Osteoblast (primary cell): ENCODE measurements at regions not wholly inside any gene's neighbourhood (a gene's known extent, or its start where the extent isn't known, plus 50 kb on each side); places are given as distances from the start of the nearest gene placed in this dataset.

Source experiments
- DNase-seq: peaks from one replicate; pipeline ENCODE4 v3.0.0; 2011; ENCODE audit warnings: low spot score, mixed read lengths; ENCODE audit not compliant: insufficient read length; ENCODE audit errors: missing footprints
- H2AFZ ChIP-seq: 2 replicates; pipeline ENCODE4 v1.6.0; 2011; ENCODE audit warnings: mild to moderate bottlenecking, low read length
- H3K27ac ChIP-seq: 2 replicates; pipeline ENCODE4 v1.5.1; 2011; ENCODE audit warnings: mild to moderate bottlenecking, low read depth, low read length, moderate library complexity
- H3K27me3 ChIP-seq: 2 replicates; pipeline ENCODE4 v1.6.0; 2012; ENCODE audit warnings: mild to moderate bottlenecking, control low read depth, inconsistent platforms, low read length, moderate library complexity; ENCODE audit not compliant: insufficient read depth
- H3K36me3 ChIP-seq: 2 replicates; pipeline ENCODE4 v1.5.1; 2011; ENCODE audit warnings: mild to moderate bottlenecking, low read length, control low read depth, moderate library complexity; ENCODE audit not compliant: insufficient read depth
- H3K4me1 ChIP-seq: 2 replicates; pipeline ENCODE4 v1.5.1; 2011; ENCODE audit warnings: mild to moderate bottlenecking, low read length, control low read depth, moderate library complexity; ENCODE audit not compliant: insufficient read depth
- H3K4me2 ChIP-seq: 2 replicates; pipeline ENCODE4 v1.6.0; 2011; ENCODE audit warnings: mild to moderate bottlenecking, low read length; ENCODE audit not compliant: insufficient read depth
- H3K4me3 ChIP-seq: fragments of 200-600 bp; sonication (generic); 3 replicates; pipeline ENCODE4 v1.5.1; 2012; ENCODE audit warnings: mild to moderate bottlenecking, low read length, inconsistent platforms; ENCODE audit not compliant: insufficient read depth
- H3K79me2 ChIP-seq: 2 replicates; pipeline ENCODE4 v1.6.0; 2012; ENCODE audit warnings: mild to moderate bottlenecking, low read length, control low read depth, inconsistent platforms; ENCODE audit not compliant: insufficient read depth
- H3K9me3 ChIP-seq: 2 replicates; pipeline ENCODE4 v1.5.1; 2011; ENCODE audit warnings: low read depth, low read length, control low read depth
- H4K20me1 ChIP-seq: 2 replicates; pipeline ENCODE4 v1.6.0; 2012; ENCODE audit warnings: mild to moderate bottlenecking, low read length, control low read depth; ENCODE audit not compliant: insufficient read depth
- CTCF ChIP-seq: IDR thresholded peaks from 2 replicates; pipeline ENCODE4 v1.5.1; 2011; ENCODE audit warnings: mild to moderate bottlenecking, low read depth, low read length, moderate library complexity; ENCODE audit errors: extremely low read depth

- no peak overlapping the region for H2AFZ ChIP-seq
- no peaks in the 10 kb centered on the region for H3K9me3 ChIP-seq
These were observed 195.5 kb downstream of the SIM1 start for GRCh38 chr6:100269189-100269588.

GRCh38 chr6:100268326-100268725 lies 196.4 kb downstream of the SIM1 start:
- Histone ChIP-seq H3K4me2 (no peak overlapping the region), H4K20me1 (no peaks in the 10 kb centered on the region), H3K36me3 (no peaks in the 10 kb centered on the region), H2AFZ (no peak overlapping the region), H3K27me3 (no peaks in the 10 kb centered on the region), H3K4me1 (peaks cover 30% of the 10 kb centered on the region), H3K27ac (no peak overlapping the region), H3K4me3 (no peak overlapping the region), H3K79me2 (no peaks in the 10 kb centered on the region), H3K9me3 (no peaks in the 10 kb centered on the region)
- no peak for TF ChIP-seq CTCF
- DNase-seq: no peak

More at GRCh38 chr6:100269189-100269588, 195.5 kb downstream of the SIM1 start:
- Histone ChIP-seq H3K27ac (peak overlapping the region; percentile 7), H3K79me2 (no peaks in the 10 kb centered on the region), H3K27me3 (no peaks in the 10 kb centered on the region), H3K4me1 (peaks cover 30% of the 10 kb centered on the region), H3K4me3 (no peak overlapping the region), H3K36me3 (no peaks in the 10 kb centered on the region), H4K20me1 (no peaks in the 10 kb centered on the region), H3K4me2 (peak overlapping the region; percentile 7)
- TF ChIP-seq CTCF: no peak
- peak; percentile 45 for DNase-seq

- no peak overlapping the region for H3K4me2 ChIP-seq
- H3K27ac ChIP-seq: no peak overlapping the region
These were observed 197.0 kb downstream of the SIM1 start for GRCh38 chr6:100267721-100268123.

More at GRCh38 chr6:100267721-100268123, 197.0 kb downstream of the SIM1 start:
- no peaks in the 10 kb centered on the region for H3K9me3 ChIP-seq
- no peak for DNase-seq
- H4K20me1 ChIP-seq: no peaks in the 10 kb centered on the region
- no peak for TF ChIP-seq CTCF
- H3K36me3 ChIP-seq: no peaks in the 10 kb centered on the region
- peaks cover 30% of the 10 kb centered on the region for H3K4me1 ChIP-seq
- H3K79me2 ChIP-seq: no peaks in the 10 kb centered on the region
- H3K4me3 ChIP-seq: no peak overlapping the region
- H3K27me3 ChIP-seq: no peaks in the 10 kb centered on the region
- H2AFZ ChIP-seq: no peak overlapping the region
